IMR-90 (cell line): ENCODE measurements at regions not wholly inside any gene's neighbourhood (a gene's known extent, or its start where the extent isn't known, plus 50 kb on each side); places are given as distances from the start of the nearest gene placed in this dataset.

ENCODE experiments used
- ATAC-seq: fragments of 200-7000 bp; cut with Tn5 transposase; 2 replicates; pipeline ENCODE4 v1.9.1; 2020; ENCODE audit warnings: low read depth, mild to moderate bottlenecking, moderate library complexity
- BruUV-seq: library from RNA; stranded (reverse); fragments of 400-500 nt; replicated peaks from 2 replicates; lab custom pipeline; 2021; lab: Mats Ljungman, UMichigan
- CTCF ChIA-PET: fragments of 300-600 bp; formaldehyde crosslinking; extraction: SDS; loops from one replicate; lab custom pipeline; 2021; ENCODE audit warnings: antibody characterized with exemption; lab: Yijun Ruan, JAX
- POLR2A ChIA-PET: fragments of 300-600 bp; sonication (Branson Sonifier 250); formaldehyde crosslinking; loops from one replicate; lab custom pipeline; 2022; ENCODE audit warnings: antibody characterized with exemption; ENCODE audit not compliant: unreplicated experiment; lab: Charles Lee
- DNase-seq: peaks from one replicate; pipeline ENCODE4 v3.0.0; 2013
- H2AFZ ChIP-seq: replicated peaks from 2 replicates; pipeline ENCODE3; 2013; ENCODE audit warnings: low read length, mild to moderate bottlenecking; ENCODE audit not compliant: poor library complexity
- H2AK5ac ChIP-seq: 2 replicates; pipeline ENCODE4 v1.6.1; 2013; ENCODE audit warnings: low read depth, low read length, inconsistent platforms
- H2AK9ac ChIP-seq: replicated peaks from 2 replicates; pipeline ENCODE3; 2013; ENCODE audit warnings: mild to moderate bottlenecking, low read depth, low read length, moderate library complexity; ENCODE audit not compliant: poor library complexity
- H2BK120ac ChIP-seq: 2 replicates; pipeline ENCODE4 v1.6.1; 2013; ENCODE audit warnings: low read depth, low read length, inconsistent platforms
- H2BK15ac ChIP-seq: 3 replicates; pipeline ENCODE4 v1.6.1; 2013; ENCODE audit warnings: low read depth, low read length, inconsistent platforms
- H2BK20ac ChIP-seq: 2 replicates; pipeline ENCODE4 v1.6.1; 2013; ENCODE audit warnings: low read depth, mild to moderate bottlenecking, inconsistent platforms, low read length, moderate library complexity
- H2BK5ac ChIP-seq: 2 replicates; pipeline ENCODE4 v1.6.1; 2013; ENCODE audit warnings: mild to moderate bottlenecking, low read depth, low read length, inconsistent platforms; ENCODE audit not compliant: poor library complexity, severe bottlenecking
- H3K14ac ChIP-seq: replicated peaks from 2 replicates; pipeline ENCODE4 v1.6.1; 2013; ENCODE audit warnings: low read depth, low read length, inconsistent platforms
- H3K18ac ChIP-seq: 2 replicates; pipeline ENCODE4 v1.6.1; 2013; ENCODE audit warnings: low read depth, low read length, control low read depth
- H3K23ac ChIP-seq: 2 replicates; pipeline ENCODE4 v1.6.1; 2013; ENCODE audit warnings: low read depth, low read length, inconsistent platforms
- H3K27ac ChIP-seq: 2 replicates; pipeline ENCODE4 v1.5.1; 2013; ENCODE audit warnings: mild to moderate bottlenecking, control low read depth, low read length; ENCODE audit not compliant: insufficient read depth
- H3K27me3 ChIP-seq: 2 replicates; pipeline ENCODE4 v1.6.1; 2013; ENCODE audit warnings: low read length; ENCODE audit not compliant: control insufficient read depth, insufficient read depth
- H3K36me3 ChIP-seq: 2 replicates; pipeline ENCODE4 v1.6.1; 2013; ENCODE audit warnings: low read length, mixed read lengths; ENCODE audit not compliant: control insufficient read depth, insufficient read depth
- H3K4ac ChIP-seq: 2 replicates; pipeline ENCODE4 v1.6.1; 2013; ENCODE audit warnings: low read depth, low read length, inconsistent platforms
- H3K4me1 ChIP-seq: 2 replicates; pipeline ENCODE4 v1.6.1; 2013; ENCODE audit warnings: low read length, mixed read lengths; ENCODE audit not compliant: control insufficient read depth, insufficient read depth
- H3K4me2 ChIP-seq: 2 replicates; pipeline ENCODE4 v1.6.1; 2013; ENCODE audit warnings: low read depth, mild to moderate bottlenecking, control low read depth, low read length, moderate library complexity
- H3K4me3 ChIP-seq: 2 replicates; pipeline ENCODE4 v1.5.1; 2013; ENCODE audit warnings: low read depth, mild to moderate bottlenecking, control low read depth, low read length, moderate library complexity; ENCODE audit not compliant: insufficient read depth
- H3K56ac ChIP-seq: 2 replicates; pipeline ENCODE4 v1.6.1; 2013; ENCODE audit warnings: low read length, inconsistent platforms; ENCODE audit not compliant: insufficient read depth; ENCODE audit errors: extremely low read depth
- H3K79me1 ChIP-seq, 2 experiments: 2 replicates each; pipeline ENCODE4 v1.6.1; 2013; ENCODE audit warnings: low read length in 2 of 2, inconsistent platforms in 1 of 2, low read depth in 1 of 2
- H3K9ac ChIP-seq: 2 replicates; pipeline ENCODE4 v1.6.1; 2013; ENCODE audit warnings: low read depth, low read length, control low read depth
- H3K9me1 ChIP-seq: 2 replicates; pipeline ENCODE4 v1.6.1; 2013; ENCODE audit warnings: low read length, inconsistent platforms; ENCODE audit not compliant: insufficient read depth
- H3K9me3 ChIP-seq: 2 replicates; pipeline ENCODE4 v1.6.1; 2013; ENCODE audit warnings: low read length; ENCODE audit not compliant: control insufficient read depth, insufficient read depth
- H4K20me1 ChIP-seq: 2 replicates; pipeline ENCODE4 v1.6.1; 2013; ENCODE audit warnings: low read length, inconsistent platforms; ENCODE audit not compliant: insufficient read depth
- H4K5ac ChIP-seq: 2 replicates; pipeline ENCODE4 v1.6.1; 2013; ENCODE audit warnings: mild to moderate bottlenecking, low read depth, low read length, control low read depth
- H4K8ac ChIP-seq, 2 experiments: 2 replicates each; pipeline ENCODE4 v1.6.1; 2013; ENCODE audit warnings: low read depth in 2 of 2, low read length in 2 of 2, control low read depth in 1 of 2, inconsistent platforms in 1 of 2
- H4K91ac ChIP-seq: 2 replicates; pipeline ENCODE4 v1.6.1; 2013; ENCODE audit warnings: low read depth, low read length, inconsistent platforms; ENCODE audit not compliant: insufficient read depth
- CHD1 ChIP-seq: IDR thresholded peaks from 2 replicates; pipeline ENCODE4 v1.6.1; 2012; ENCODE audit warnings: low read depth, low read length, improper control_type of control experiment
- MAZ ChIP-seq: IDR thresholded peaks from 2 replicates; pipeline ENCODE4 v1.6.1; 2012; ENCODE audit warnings: low read depth, mild to moderate bottlenecking, low read length, improper control_type of control experiment, moderate library complexity, borderline replicate concordance
- RAD21 ChIP-seq: IDR thresholded peaks from 2 replicates; pipeline ENCODE4 v1.6.1; 2012; ENCODE audit warnings: low read length, improper control_type of control experiment
- RCOR1 ChIP-seq: IDR thresholded peaks from 2 replicates; pipeline ENCODE4 v1.6.1; 2012; ENCODE audit warnings: mild to moderate bottlenecking, low read length, improper control_type of control experiment; ENCODE audit not compliant: insufficient replicate concordance
- WGBS, 2 experiments: methylation state at CpG; one replicate each; pipeline versions ENCODE4 v1.1.5 to v1.1.7; 2013; ENCODE audit warnings: missing lambda C conversion rate in 2 of 2; ENCODE audit not compliant: insufficient read length in 1 of 2; ENCODE audit errors: extremely low coverage in 2 of 2; 5-methylcytosine and 5-hydroxymethylcytosine counted together
- dilution Hi-C: fragments of 300-500 bp; cut with HindIII; formaldehyde crosslinking; loops from one replicate; pipeline ENCODE4 v1.14.3; 2018; ENCODE audit warnings: low sequenced_read_pairs; ENCODE audit not compliant: unreplicated experiment
- in situ Hi-C: fragments of 300-500 bp; cut with MboI; formaldehyde crosslinking; loops from 3 replicates; pipeline ENCODE4 v1.14.3; 2019; ENCODE audit warnings: low sequenced_read_pairs, inconsistent platforms, mixed read lengths
- intact Hi-C: fragments of 100-400 bp; cut with micrococcal nuclease; formaldehyde crosslinking; loops from 2 replicates; pipeline ENCODE4 v1.10.0; 2022
- TF ChIP-seq, protein P1 (sequence below): conservative IDR thresholded peaks from 2 replicates; pipeline ENCODE4 v1.5.1; 2012; ENCODE audit warnings: mild to moderate bottlenecking, low read depth, low read length, improper control_type of control experiment

DNA sequence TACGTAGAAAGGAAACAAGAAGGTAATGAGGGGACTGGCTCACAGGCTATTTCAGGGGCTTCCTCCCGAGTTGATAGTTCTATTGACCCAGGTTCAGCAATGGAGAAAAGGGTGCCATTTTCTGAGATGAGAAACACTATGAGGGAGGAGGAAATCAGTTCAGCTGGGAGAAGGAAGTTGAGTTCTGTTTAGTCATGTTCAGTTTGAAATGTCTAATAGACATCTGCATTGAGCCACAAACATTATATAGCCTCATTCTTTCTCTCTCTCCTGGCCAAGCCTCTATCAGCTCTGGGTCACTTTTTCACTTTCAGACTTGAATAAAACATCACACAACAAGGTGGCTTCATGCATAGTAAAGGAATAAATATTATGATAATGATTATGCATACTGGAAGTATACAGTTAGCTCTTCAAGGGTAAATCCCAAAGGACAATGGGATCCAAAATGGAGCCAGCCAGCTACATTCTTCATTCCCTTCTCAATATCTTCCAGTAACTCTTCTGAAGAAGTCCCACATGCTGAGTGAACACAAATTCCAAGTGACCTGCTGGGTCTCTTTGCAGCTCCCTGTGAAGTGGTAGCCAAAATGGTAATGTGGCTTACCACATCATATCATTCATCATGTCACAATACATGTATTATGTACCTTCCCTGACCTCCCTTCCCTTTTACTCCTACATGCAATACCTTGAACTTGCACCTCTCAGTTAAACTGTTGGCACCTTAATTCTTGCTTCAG is 80.9 kb upstream of the CD44 start:
- TF ChIP-seq CHD1 (no peak), MAZ (no peak), RAD21 (no peak), RCOR1 (no peak)
- TF ChIP-seq, protein P1, sequence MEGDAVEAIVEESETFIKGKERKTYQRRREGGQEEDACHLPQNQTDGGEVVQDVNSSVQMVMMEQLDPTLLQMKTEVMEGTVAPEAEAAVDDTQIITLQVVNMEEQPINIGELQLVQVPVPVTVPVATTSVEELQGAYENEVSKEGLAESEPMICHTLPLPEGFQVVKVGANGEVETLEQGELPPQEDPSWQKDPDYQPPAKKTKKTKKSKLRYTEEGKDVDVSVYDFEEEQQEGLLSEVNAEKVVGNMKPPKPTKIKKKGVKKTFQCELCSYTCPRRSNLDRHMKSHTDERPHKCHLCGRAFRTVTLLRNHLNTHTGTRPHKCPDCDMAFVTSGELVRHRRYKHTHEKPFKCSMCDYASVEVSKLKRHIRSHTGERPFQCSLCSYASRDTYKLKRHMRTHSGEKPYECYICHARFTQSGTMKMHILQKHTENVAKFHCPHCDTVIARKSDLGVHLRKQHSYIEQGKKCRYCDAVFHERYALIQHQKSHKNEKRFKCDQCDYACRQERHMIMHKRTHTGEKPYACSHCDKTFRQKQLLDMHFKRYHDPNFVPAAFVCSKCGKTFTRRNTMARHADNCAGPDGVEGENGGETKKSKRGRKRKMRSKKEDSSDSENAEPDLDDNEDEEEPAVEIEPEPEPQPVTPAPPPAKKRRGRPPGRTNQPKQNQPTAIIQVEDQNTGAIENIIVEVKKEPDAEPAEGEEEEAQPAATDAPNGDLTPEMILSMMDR, result no peak
- Histone ChIP-seq H3K14ac (no peak overlapping the region), H2BK15ac (no peak overlapping the region), H2AFZ (no peak overlapping the region), H3K4me1 (no peaks in the 10 kb centered on the region), H3K56ac (no peak overlapping the region), H2BK120ac (no peak overlapping the region), H3K9me1 (no peaks in the 10 kb centered on the region), H3K18ac (no peak overlapping the region), H3K4me3 (no peak overlapping the region), H4K20me1 (no peaks in the 10 kb centered on the region), H4K91ac (no peak overlapping the region), H3K4ac (no peak overlapping the region), H3K23ac (no peak overlapping the region), H3K27ac (no peak overlapping the region), H3K36me3 (no peaks in the 10 kb centered on the region), H4K8ac (no peak overlapping the region), H3K4me2 (no peak overlapping the region), H4K5ac (no peak overlapping the region), H2AK5ac (no peak overlapping the region; the same call in 1 of the 2 replicates), H3K27me3 (no peaks in the 10 kb centered on the region), H2BK5ac (no peak overlapping the region), H2AK9ac (no peak overlapping the region), H3K79me1 (no peaks in the 10 kb centered on the region), H3K9me3 (0 out of 2 replicates have a peak, but pooled peaks cover 1% of the 10 kb centered on the region), H3K9ac (no peak overlapping the region), H2BK20ac (no peak overlapping the region)
- DNase-seq, result no peak
- BruUV-seq, result no TSS peak
- dilution Hi-C loops (no loop called here), in situ Hi-C loops (no loop called here), intact Hi-C loops (no loop called here)
- POLR2A ChIA-PET, result no interaction called here
- no peak for ATAC-seq
- CTCF ChIA-PET, result no interaction called here
- 100% methylated on average over 1 of the region's 2 CpGs; no CpG with 5 or more reads in 1 of the 2 experiments for WGBS, 2 experiments
